GM12878 (cell line): ENCODE measurements at regions not wholly inside any gene's neighbourhood (a gene's known extent, or its start where the extent isn't known, plus 50 kb on each side); places are given as distances from the start of the nearest gene placed in this dataset.

Experiments used
- CHD4 ChIP-seq: fragments of 200-600 bp; sonication (generic); IDR thresholded peaks from 2 replicates; pipeline ENCODE4 v1.6.1; 2016; ENCODE audit warnings: mild to moderate bottlenecking
- CTCF ChIP-seq, 3 experiments: IDR thresholded peaks in 2 of 3; conservative IDR thresholded peaks in 1 of 3; 2 replicates each; pipeline ENCODE4 v1.5.1; 2011; ENCODE audit warnings: low read depth in 3 of 3, low read length in 3 of 3, mild to moderate bottlenecking in 3 of 3, control low read depth in 2 of 3, moderate library complexity in 2 of 3, inconsistent platforms in 1 of 3, mixed read lengths in 1 of 3; ENCODE audit not compliant: control insufficient read depth in 2 of 3, insufficient read depth in 1 of 3; ENCODE audit errors: extremely low read depth in 1 of 3
- EZH2 ChIP-seq: IDR thresholded peaks from 2 replicates; pipeline ENCODE4 v1.6.1; 2012; ENCODE audit warnings: low read depth, mild to moderate bottlenecking, control low read depth, inconsistent platforms, low read length, borderline replicate concordance; ENCODE audit not compliant: control insufficient read depth
- MAX ChIP-seq: IDR thresholded peaks from 2 replicates; pipeline ENCODE4 v1.6.1; 2012; ENCODE audit warnings: low read depth, low read length, improper control_type of control experiment
- PBX3 ChIP-seq: IDR thresholded peaks from 2 replicates; pipeline ENCODE4 v1.6.1; 2011; ENCODE audit warnings: mild to moderate bottlenecking, low read depth, low read length, moderate library complexity; ENCODE audit not compliant: insufficient replicate concordance
- STAT3 ChIP-seq: IDR thresholded peaks from 2 replicates; pipeline ENCODE4 v1.6.1; 2011; ENCODE audit warnings: low read depth, low read length, improper control_type of control experiment
- TAF1 ChIP-seq: IDR thresholded peaks from 2 replicates; pipeline ENCODE4 v1.6.1; 2011; ENCODE audit warnings: mild to moderate bottlenecking, low read depth, low read length, borderline replicate concordance
- TCF7 ChIP-seq: IDR thresholded peaks from 2 replicates; pipeline ENCODE4 v1.6.1; 2014; ENCODE audit warnings: antibody characterized with exemption, borderline replicate concordance

GRCh38 chr4:132605551-132605950 lies 543.5 kb upstream of the PCDH10 start:
- no peak for TF ChIP-seq EZH2
- no peak for TF ChIP-seq CTCF (IDR thresholded peaks at IDR 0.05 in 2 of 3, conservative IDR thresholded peaks at IDR 0.05 in 1 of 3; ENCODE audit: control insufficient read depth in 2 of 3, extremely low read depth in 1 of 3, insufficient read depth in 1 of 3, low read depth in 3 of 3, low read length in 3 of 3)
- TF ChIP-seq PBX3, result no peak
- no peak for TF ChIP-seq CHD4
- no peak for TF ChIP-seq STAT3
- TF ChIP-seq TAF1, result no peak
- no peak for TF ChIP-seq MAX
- no peak for TF ChIP-seq TCF7
